ENCODE measurements at regions not wholly inside any gene's neighbourhood (a gene's known extent, or its start where the extent isn't known, plus 50 kb on each side); places are given as distances from the start of the nearest gene placed in this dataset.

DNA sequence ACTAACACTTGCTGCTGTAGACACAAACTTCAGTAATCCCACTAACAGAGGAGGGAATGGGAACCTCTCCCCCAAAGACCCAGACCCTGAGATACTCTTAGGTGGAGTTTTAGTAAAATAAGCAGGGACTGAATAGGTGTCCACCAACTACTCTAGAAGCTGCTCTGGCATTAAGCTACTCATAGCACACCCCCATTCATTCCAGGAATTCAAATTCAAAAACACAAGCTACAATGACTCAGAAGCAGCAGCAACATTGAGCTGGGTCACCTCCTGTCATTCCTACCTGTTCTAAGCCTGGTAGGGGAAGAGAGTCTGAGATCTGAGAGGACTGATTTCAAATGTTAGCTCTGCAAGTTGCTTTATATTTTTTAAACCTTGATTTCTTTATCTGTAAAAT lies 135.4 kb upstream of the FRMPD4 start:
- ATAC-seq (no peak), DNase-seq (ENCODE audit: low spot score) (no peak), FAIRE-seq (no peak)
- no peaks in the 10 kb centered on the region for H3K9me3 ChIP-seq (ENCODE audit: low read length)
- no peak overlapping the region for H2AFZ ChIP-seq (ENCODE audit: low read length)
- H3K4me3 ChIP-seq (replicated peaks in 1 of 3; ENCODE audit: insufficient read depth in 1 of 3, low read depth in 2 of 3, low read length in 3 of 3), result no peak overlapping the region
- CTCF ChIA-PET (ENCODE audit: low intra/inter-chr PET ratio, low total read pairs), result no interaction called here
- no peaks in the 10 kb centered on the region for H4K20me1 ChIP-seq (ENCODE audit: insufficient read depth, low read length)
- TF ChIP-seq, protein P1, sequence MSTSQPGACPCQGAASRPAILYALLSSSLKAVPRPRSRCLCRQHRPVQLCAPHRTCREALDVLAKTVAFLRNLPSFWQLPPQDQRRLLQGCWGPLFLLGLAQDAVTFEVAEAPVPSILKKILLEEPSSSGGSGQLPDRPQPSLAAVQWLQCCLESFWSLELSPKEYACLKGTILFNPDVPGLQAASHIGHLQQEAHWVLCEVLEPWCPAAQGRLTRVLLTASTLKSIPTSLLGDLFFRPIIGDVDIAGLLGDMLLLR (CRISPR knock-in tag; IDR thresholded peaks at IDR 0.05), result no peak
- TF ChIP-seq, protein P2, sequence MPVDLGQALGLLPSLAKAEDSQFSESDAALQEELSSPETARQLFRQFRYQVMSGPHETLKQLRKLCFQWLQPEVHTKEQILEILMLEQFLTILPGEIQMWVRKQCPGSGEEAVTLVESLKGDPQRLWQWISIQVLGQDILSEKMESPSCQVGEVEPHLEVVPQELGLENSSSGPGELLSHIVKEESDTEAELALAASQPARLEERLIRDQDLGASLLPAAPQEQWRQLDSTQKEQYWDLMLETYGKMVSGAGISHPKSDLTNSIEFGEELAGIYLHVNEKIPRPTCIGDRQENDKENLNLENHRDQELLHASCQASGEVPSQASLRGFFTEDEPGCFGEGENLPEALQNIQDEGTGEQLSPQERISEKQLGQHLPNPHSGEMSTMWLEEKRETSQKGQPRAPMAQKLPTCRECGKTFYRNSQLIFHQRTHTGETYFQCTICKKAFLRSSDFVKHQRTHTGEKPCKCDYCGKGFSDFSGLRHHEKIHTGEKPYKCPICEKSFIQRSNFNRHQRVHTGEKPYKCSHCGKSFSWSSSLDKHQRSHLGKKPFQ (CRISPR knock-in tag; IDR thresholded peaks at IDR 0.05; ENCODE audit: insufficient replicate concordance), result no peak
- TF ChIP-seq, protein P3, sequence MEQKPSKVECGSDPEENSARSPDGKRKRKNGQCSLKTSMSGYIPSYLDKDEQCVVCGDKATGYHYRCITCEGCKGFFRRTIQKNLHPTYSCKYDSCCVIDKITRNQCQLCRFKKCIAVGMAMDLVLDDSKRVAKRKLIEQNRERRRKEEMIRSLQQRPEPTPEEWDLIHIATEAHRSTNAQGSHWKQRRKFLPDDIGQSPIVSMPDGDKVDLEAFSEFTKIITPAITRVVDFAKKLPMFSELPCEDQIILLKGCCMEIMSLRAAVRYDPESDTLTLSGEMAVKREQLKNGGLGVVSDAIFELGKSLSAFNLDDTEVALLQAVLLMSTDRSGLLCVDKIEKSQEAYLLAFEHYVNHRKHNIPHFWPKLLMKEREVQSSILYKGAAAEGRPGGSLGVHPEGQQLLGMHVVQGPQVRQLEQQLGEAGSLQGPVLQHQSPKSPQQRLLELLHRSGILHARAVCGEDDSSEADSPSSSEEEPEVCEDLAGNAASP (CRISPR knock-in tag; IDR thresholded peaks at IDR 0.05; ENCODE audit: borderline replicate concordance), result no peak
- TF ChIP-seq, protein P4, sequence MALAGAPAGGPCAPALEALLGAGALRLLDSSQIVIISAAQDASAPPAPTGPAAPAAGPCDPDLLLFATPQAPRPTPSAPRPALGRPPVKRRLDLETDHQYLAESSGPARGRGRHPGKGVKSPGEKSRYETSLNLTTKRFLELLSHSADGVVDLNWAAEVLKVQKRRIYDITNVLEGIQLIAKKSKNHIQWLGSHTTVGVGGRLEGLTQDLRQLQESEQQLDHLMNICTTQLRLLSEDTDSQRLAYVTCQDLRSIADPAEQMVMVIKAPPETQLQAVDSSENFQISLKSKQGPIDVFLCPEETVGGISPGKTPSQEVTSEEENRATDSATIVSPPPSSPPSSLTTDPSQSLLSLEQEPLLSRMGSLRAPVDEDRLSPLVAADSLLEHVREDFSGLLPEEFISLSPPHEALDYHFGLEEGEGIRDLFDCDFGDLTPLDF (CRISPR knock-in tag; IDR thresholded peaks at IDR 0.05), result no peak
- TF ChIP-seq, protein P5, sequence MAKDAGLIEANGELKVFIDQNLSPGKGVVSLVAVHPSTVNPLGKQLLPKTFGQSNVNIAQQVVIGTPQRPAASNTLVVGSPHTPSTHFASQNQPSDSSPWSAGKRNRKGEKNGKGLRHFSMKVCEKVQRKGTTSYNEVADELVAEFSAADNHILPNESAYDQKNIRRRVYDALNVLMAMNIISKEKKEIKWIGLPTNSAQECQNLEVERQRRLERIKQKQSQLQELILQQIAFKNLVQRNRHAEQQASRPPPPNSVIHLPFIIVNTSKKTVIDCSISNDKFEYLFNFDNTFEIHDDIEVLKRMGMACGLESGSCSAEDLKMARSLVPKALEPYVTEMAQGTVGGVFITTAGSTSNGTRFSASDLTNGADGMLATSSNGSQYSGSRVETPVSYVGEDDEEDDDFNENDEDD (CRISPR knock-in tag; IDR thresholded peaks at IDR 0.05; ENCODE audit: borderline replicate concordance), result no peak
- TF ChIP-seq PCBP1 (IDR thresholded peaks at IDR 0.05; ENCODE audit: borderline replicate concordance, low read depth, low read length) (no peak), MED13 (CRISPR knock-in tag; IDR thresholded peaks at IDR 0.05) (no peak), ZNF83 (CRISPR knock-in tag; IDR thresholded peaks at IDR 0.05; ENCODE audit: borderline replicate concordance) (no peak), ZNF3 (CRISPR knock-in tag; IDR thresholded peaks at IDR 0.05) (no peak), EEA1 (CRISPR knock-in tag; IDR thresholded peaks at IDR 0.05; ENCODE audit: borderline replicate concordance) (no peak)
- TF ChIP-seq, protein P6, sequence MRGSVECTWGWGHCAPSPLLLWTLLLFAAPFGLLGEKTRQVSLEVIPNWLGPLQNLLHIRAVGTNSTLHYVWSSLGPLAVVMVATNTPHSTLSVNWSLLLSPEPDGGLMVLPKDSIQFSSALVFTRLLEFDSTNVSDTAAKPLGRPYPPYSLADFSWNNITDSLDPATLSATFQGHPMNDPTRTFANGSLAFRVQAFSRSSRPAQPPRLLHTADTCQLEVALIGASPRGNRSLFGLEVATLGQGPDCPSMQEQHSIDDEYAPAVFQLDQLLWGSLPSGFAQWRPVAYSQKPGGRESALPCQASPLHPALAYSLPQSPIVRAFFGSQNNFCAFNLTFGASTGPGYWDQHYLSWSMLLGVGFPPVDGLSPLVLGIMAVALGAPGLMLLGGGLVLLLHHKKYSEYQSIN (CRISPR knock-in tag; IDR thresholded peaks at IDR 0.05; ENCODE audit: borderline replicate concordance), result no peak
- TF ChIP-seq, protein P7, sequence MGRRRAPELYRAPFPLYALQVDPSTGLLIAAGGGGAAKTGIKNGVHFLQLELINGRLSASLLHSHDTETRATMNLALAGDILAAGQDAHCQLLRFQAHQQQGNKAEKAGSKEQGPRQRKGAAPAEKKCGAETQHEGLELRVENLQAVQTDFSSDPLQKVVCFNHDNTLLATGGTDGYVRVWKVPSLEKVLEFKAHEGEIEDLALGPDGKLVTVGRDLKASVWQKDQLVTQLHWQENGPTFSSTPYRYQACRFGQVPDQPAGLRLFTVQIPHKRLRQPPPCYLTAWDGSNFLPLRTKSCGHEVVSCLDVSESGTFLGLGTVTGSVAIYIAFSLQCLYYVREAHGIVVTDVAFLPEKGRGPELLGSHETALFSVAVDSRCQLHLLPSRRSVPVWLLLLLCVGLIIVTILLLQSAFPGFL (CRISPR knock-in tag; IDR thresholded peaks at IDR 0.05), result no peak
- no peak overlapping the region for H3K9ac ChIP-seq (ENCODE audit: insufficient read depth, low read depth, low read length)
- no peaks in the 10 kb centered on the region for H3K4me1 ChIP-seq (ENCODE audit: insufficient read depth, low read length)
- no peaks in the 10 kb centered on the region for H3K36me3 ChIP-seq (replicated peaks in 1 of 2; ENCODE audit: control insufficient read depth in 1 of 2, insufficient read depth in 2 of 2, low read length in 2 of 2)
- no peak overlapping the region for H3K4me2 ChIP-seq (ENCODE audit: low read depth, low read length)
- H3K27me3 ChIP-seq (ENCODE audit: control insufficient read depth in 1 of 2, insufficient read depth in 2 of 2, low read length in 2 of 2), result no peaks in the 10 kb centered on the region
- no peak overlapping the region for H3K27ac ChIP-seq (ENCODE audit: extremely low read length, insufficient read depth, low read length)
- in situ Hi-C loops (cut with HindIII; ENCODE audit: extremely low pct_ligation_motif_present, low pct_unique_long_range_greater_than_20kb) (no loop called here), intact Hi-C loops (cut with micrococcal nuclease; ENCODE audit: unreplicated experiment) (no loop called here)
- BruUV-seq (replicated peaks), result no TSS peak
- no peaks in the 10 kb centered on the region for H3K79me2 ChIP-seq (ENCODE audit: insufficient read depth, low read length)
- POLR2A ChIA-PET, result no interaction called here

Measured in HepG2 (cell line).